RWPE1 (cell line): ENCODE measurements at regions not wholly inside any gene's neighbourhood (a gene's known extent, or its start where the extent isn't known, plus 50 kb on each side); places are given as distances from the start of the nearest gene placed in this dataset.

Experiments
- CTCF ChIA-PET: fragments of 350-600 bp; sonication (Branson Sonifier 250); formaldehyde crosslinking; extraction: SDS; loops from one replicate; lab custom pipeline; 2021; lab: Yijun Ruan, JAX
- POLR2A ChIA-PET: fragments of 400-600 bp; formaldehyde crosslinking; extraction: SDS; loops from one replicate; lab custom pipeline; 2020; ENCODE audit warnings: antibody characterized with exemption; ENCODE audit not compliant: low non-redundant PET; lab: Yijun Ruan, JAX
- DNase-seq: peaks from one replicate; pipeline ENCODE4 v3.0.0; 2012; ENCODE audit warnings: low spot score
- H3K27ac ChIP-seq: fragments of 450-650 bp; 2 replicates; pipeline ENCODE4 v1.5.1; 2017
- CTCF ChIP-seq: fragments of 450-650 bp; conservative IDR thresholded peaks from 2 replicates; pipeline ENCODE4 v1.5.1; 2017; ENCODE audit warnings: low read depth, mild to moderate bottlenecking

DNA sequence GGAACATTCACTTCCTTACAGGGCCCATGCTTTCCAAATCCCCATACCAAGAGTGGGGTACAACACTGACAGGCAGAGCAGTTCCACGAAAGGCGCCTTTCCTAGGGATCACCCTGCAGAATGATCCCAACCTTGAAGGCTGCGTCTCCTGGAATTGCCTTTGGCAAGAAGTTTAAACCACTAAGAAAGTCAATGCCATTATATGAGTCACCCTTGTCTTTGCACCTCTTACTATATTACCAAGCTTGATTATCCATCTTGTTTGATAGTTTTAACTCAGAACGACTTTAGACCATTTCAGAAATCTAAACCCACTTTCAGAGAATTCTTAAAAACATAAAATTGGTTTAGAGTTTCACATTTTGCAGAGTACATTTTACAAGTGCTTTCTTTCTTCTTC is 282.1 kb downstream of the ARHGAP12 start:
- H3K27ac ChIP-seq, result no peak overlapping the region
- no peak for TF ChIP-seq CTCF
- ChIA-PET POLR2A (no interaction called here), CTCF (no interaction called here)
- no peak for DNase-seq

GRCh38 chr10:31645786-31646185 is 282.8 kb downstream of the ARHGAP12 start:
- no peak for TF ChIP-seq CTCF
- DNase-seq, result peak; percentile 21
- ChIA-PET CTCF (no interaction called here), POLR2A (no interaction called here)
- no peak overlapping the region for H3K27ac ChIP-seq

DNA sequence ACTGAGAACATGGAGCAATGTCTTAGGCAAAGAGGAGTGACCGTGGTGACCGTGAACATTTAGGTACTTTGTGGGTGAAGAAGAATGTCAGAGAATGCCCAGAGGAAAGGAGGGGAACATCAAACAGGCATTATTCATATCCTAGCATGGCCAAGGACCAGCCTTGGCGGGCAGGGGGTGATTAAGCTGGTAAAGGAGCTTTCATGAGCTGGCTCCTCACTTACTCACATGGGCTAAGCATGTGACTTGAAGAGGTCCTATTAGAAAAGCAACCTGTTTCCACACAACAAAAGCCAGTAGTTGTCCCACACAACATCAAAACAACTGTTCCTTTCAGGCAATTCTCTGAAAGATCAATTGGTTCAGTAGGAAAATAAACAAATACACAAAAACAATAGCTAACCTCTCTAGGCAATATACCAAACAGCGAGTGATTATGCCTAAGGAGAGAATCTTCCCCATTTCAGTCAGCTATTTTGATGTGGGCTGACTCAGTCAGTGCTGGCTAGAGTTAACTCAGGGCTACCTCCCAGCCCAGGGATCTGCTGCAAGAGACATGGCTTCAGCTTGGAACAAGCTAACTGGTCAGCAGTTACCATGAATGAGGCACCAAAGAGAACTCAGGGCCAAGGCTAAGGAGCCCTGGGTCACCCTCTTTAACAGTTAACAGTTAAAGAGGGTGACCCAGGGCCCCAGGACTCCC is 283.5 kb downstream of the ARHGAP12 start:
- ChIA-PET POLR2A (no interaction called here), CTCF (no interaction called here)
- no peak for DNase-seq
- no peak for TF ChIP-seq CTCF
- H3K27ac ChIP-seq, result no peak overlapping the region

DNA sequence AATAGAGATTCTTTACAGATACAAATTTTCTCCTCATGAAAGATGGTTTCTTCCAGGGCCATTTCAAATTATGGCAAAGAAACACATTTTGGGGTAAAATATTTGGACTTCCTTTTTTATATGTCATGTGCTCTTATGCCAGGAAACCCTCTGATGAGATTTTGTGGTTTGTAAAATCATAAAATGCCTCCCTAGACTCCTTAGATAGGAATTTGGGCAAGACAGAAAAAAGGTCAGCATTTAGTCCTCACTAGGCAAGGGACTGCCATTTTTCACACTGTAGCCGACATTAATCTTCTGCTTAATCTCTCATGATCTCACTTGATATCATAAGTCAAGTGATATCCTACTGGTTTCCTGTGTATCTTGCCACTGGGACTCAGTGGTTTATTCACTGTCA is 286.4 kb downstream of the ARHGAP12 start:
- CTCF ChIA-PET, result no interaction called here
- TF ChIP-seq CTCF, result no peak
- H3K27ac ChIP-seq, result no peak overlapping the region
- POLR2A ChIA-PET, result no interaction called here
- DNase-seq, result no peak

DNA sequence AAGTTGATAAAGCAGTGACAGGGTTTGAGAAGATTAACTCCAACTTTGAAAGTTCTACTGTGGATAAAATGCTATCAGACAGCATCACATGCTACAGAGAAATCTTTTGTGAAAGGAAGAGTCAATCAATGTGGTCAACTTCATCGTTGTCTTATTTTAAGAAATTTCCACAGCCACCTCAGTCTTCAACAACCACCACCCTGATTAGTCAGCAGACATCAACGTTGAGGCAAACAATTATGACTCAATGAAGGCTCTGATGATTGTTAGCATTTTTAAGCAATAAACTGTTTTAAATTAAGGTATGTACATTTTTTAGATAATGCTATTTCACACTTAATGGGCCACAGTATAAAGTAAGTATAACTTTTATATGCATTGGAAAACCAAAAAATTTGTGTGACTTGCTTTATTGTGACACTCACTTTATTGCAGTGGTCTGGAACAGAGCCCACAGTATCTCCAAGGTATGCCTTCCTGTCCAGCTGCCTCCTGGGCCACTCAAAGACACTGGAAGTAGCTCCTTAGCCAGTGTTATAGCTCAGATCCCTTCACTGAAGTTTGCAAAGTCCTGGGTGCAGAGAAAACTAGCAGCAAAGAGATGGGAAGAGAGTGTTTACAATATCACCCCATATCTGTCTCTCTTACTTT is 293.1 kb downstream of the ARHGAP12 start:
- POLR2A ChIA-PET, result no interaction called here

GRCh38 chr10:31635009-31635408 is 293.6 kb downstream of the ARHGAP12 start:
- CTCF ChIA-PET, result no interaction called here
- POLR2A ChIA-PET, result no interaction called here
- DNase-seq, result no peak
- H3K27ac ChIP-seq, result no peak overlapping the region
- no peak for TF ChIP-seq CTCF

More for the DNA sequence above, 293.1 kb downstream of the ARHGAP12 start:
- no peak for TF ChIP-seq CTCF
- H3K27ac ChIP-seq, result no peak overlapping the region
- CTCF ChIA-PET, result no interaction called here
- DNase-seq, result no peak
